WTC11 (cell line): ENCODE measurements at regions not wholly inside any gene's neighbourhood (a gene's known extent, or its start where the extent isn't known, plus 50 kb on each side); places are given as distances from the start of the nearest gene placed in this dataset.

Source experiments
- CBFB ChIP-seq: sonication (generic); formaldehyde crosslinking; IDR thresholded peaks from 2 replicates; pipeline ENCODE4 v1.8.1; 2022; ENCODE audit warnings: mild to moderate bottlenecking, low read depth, missing genetic modification reagents
- JUN ChIP-seq: sonication (generic); formaldehyde crosslinking; IDR thresholded peaks from 2 replicates; pipeline ENCODE4 v1.8.0; 2023; ENCODE audit warnings: mild to moderate bottlenecking, missing genetic modification reagents
- TF ChIP-seq, protein P1 (sequence below): fragments of 200-600 bp; IDR thresholded peaks from 2 replicates; pipeline ENCODE4 v1.8.0; 2022; ENCODE audit warnings: antibody characterized with exemption

DNA sequence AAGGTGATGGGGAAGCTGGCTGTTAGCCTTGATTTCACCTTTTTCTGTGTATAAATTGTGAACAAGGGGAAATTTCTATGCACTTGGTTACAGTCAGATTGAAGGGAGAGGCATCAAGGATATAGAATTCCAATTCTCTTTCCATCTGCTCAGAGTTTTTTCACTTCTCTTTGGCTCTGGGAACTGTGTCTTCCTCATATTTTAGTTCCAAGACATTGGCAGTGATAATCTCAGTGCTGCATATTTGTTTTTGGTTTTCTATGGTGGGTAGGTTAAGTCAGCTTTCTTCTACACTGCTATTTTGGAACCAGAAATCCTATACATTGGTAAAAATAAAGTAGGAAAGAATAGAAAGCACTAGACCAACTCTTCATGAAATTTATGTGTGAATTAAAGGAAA is 569.6 kb upstream of the CXADR start:
- TF ChIP-seq, protein P1, sequence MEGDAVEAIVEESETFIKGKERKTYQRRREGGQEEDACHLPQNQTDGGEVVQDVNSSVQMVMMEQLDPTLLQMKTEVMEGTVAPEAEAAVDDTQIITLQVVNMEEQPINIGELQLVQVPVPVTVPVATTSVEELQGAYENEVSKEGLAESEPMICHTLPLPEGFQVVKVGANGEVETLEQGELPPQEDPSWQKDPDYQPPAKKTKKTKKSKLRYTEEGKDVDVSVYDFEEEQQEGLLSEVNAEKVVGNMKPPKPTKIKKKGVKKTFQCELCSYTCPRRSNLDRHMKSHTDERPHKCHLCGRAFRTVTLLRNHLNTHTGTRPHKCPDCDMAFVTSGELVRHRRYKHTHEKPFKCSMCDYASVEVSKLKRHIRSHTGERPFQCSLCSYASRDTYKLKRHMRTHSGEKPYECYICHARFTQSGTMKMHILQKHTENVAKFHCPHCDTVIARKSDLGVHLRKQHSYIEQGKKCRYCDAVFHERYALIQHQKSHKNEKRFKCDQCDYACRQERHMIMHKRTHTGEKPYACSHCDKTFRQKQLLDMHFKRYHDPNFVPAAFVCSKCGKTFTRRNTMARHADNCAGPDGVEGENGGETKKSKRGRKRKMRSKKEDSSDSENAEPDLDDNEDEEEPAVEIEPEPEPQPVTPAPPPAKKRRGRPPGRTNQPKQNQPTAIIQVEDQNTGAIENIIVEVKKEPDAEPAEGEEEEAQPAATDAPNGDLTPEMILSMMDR = no peak
- TF ChIP-seq JUN (CRISPR knock-in tag) = no peak
- no peak for TF ChIP-seq CBFB
